ENCODE measurements at regions not wholly inside any gene's neighbourhood (a gene's known extent, or its start where the extent isn't known, plus 50 kb on each side); places are given as distances from the start of the nearest gene placed in this dataset.

DNA sequence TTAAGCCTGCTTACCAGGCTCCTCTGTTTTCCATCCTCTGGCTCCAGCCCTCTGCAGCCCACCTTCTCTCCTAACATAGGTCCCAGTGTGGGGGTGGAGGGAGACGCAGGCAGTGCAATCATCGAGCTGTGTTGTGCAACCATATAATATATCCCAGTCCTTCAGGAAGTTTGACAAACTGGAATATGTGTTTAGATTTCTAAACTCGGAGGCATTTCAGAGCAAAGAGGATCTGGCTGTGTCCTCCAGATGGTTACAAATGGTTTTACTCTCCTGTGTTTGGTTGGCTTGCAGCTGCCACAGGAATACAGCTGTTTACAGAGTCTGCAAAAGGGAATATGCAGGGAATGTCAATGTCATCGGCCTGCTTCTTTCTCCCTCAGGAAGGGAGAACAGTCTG lies 195.3 kb upstream of the LNX1 start:
- Histone ChIP-seq H3K4me3 (ENCODE audit: low read depth, low read length) (no peak overlapping the region), H3K36me3 (ENCODE audit: control insufficient read depth, insufficient read depth, low read length) (no peaks in the 10 kb centered on the region), H3K27me3 (ENCODE audit: control insufficient read depth, insufficient read depth, low read length) (no peaks in the 10 kb centered on the region; the same call in 1 of the 2 replicates)
- ChIA-PET POLR2A (no interaction called here), CTCF (interaction anchor here (1.0 to 2.3 kb wide), 3 partner anchors 15 to 114 kb away, joined by 3 to 5 read pairs (median 4); no protein-coding TSS in a partner anchor)
- TF ChIP-seq CTCF (IDR thresholded peaks at IDR 0.05; ENCODE audit: insufficient read depth, low read depth, low read length), result no peak
- DNase-seq (ENCODE audit: low read depth), result peak; percentile 68

DNA sequence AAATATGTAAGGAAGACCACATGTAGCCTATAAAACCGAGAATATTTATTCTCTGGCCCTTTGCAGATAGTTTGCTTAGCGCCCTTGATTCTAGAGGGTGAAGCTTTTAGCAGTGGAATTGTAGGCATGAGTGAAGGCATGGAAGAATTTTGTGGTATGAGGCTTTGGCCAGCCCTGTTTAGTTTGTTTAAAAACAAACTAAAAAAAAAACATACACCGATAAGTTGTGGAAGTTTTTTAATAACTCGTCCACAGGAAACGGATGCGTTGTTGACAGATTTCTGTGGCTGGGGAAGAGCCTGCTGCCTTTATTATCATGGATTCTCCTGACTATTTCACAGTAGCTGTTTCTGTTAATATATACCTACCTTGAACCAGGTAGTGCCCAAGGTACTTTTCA lies 194.7 kb upstream of the LNX1 start:
- no peak for TF ChIP-seq CTCF (IDR thresholded peaks at IDR 0.05; ENCODE audit: insufficient read depth, low read depth, low read length)
- Histone ChIP-seq H3K4me3 (ENCODE audit: low read depth, low read length) (no peak overlapping the region), H3K27me3 (ENCODE audit: control insufficient read depth, insufficient read depth, low read length) (no peaks in the 10 kb centered on the region; the same call in 1 of the 2 replicates), H3K36me3 (ENCODE audit: control insufficient read depth, insufficient read depth, low read length) (no peaks in the 10 kb centered on the region)
- DNase-seq (ENCODE audit: low read depth), result peak; percentile 32
- ChIA-PET CTCF (interaction anchor here (1.1 to 2.3 kb wide), 2 partner anchors 15 to 77 kb away, joined by 4 to 5 read pairs; no protein-coding TSS in a partner anchor), POLR2A (no interaction called here)

DNA sequence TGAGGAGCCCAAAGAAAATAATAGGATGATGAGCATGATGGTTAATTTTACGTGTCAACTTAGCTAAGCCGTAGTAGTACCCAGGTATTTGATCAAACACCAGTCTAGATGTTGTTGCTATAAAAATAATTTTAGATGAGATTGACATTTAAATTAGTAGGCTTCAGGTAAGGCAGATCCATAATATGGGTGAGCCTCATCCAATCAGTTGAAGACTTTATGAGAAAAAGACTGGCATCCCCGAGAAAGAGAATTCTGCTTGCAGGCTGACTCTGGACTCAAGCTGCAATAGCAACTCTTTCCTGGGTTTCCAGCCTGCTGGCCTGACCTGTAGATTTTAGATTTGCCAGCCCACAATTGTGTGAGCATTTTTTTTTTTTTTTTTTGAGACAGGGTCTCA lies 192.8 kb upstream of the LNX1 start:
- no peaks in the 10 kb centered on the region for H3K27me3 ChIP-seq (ENCODE audit: control insufficient read depth, insufficient read depth, low read length)
- CTCF ChIA-PET, result interaction anchor here (1.2 kb wide), 1 partner anchor 444 kb away, joined by 3 read pairs; no protein-coding TSS in a partner anchor
- POLR2A ChIA-PET, result no interaction called here
- H3K4me3 ChIP-seq (ENCODE audit: low read depth, low read length), result no peak overlapping the region
- no peak for TF ChIP-seq CTCF (IDR thresholded peaks at IDR 0.05; ENCODE audit: insufficient read depth, low read depth, low read length)
- DNase-seq (ENCODE audit: low read depth), result no peak
- H3K36me3 ChIP-seq (ENCODE audit: control insufficient read depth, insufficient read depth, low read length), result no peaks in the 10 kb centered on the region

GRCh38 chr4:53783208-53783859 lies 192.0 kb upstream of the LNX1 start:
- H3K36me3 ChIP-seq (ENCODE audit: control insufficient read depth, insufficient read depth, low read length), result no peaks in the 10 kb centered on the region
- H3K27me3 ChIP-seq (ENCODE audit: control insufficient read depth, insufficient read depth, low read length), result no peaks in the 10 kb centered on the region
- TF ChIP-seq CTCF (IDR thresholded peaks at IDR 0.05; ENCODE audit: insufficient read depth, low read depth, low read length), result no peak
- CTCF ChIA-PET, result interaction anchor here (1.2 to 1.5 kb wide), 2 partner anchors 12 to 21 kb away, joined by 3 to 4 read pairs; no protein-coding TSS in a partner anchor
- no peak for DNase-seq (ENCODE audit: low read depth)
- H3K4me3 ChIP-seq (ENCODE audit: low read depth, low read length), result no peak overlapping the region
- POLR2A ChIA-PET, result interaction anchor here (0.6 kb wide), 1 partner anchor 10 kb away, joined by 3 read pairs; no protein-coding TSS in a partner anchor

GRCh38 chr4:53782458-53782845 lies 191.2 kb upstream of the LNX1 start:
- TF ChIP-seq CTCF (IDR thresholded peaks at IDR 0.05; ENCODE audit: insufficient read depth, low read depth, low read length), result no peak
- no peak for DNase-seq (ENCODE audit: low read depth)
- Histone ChIP-seq H3K36me3 (ENCODE audit: control insufficient read depth, insufficient read depth, low read length) (no peaks in the 10 kb centered on the region), H3K4me3 (ENCODE audit: low read depth, low read length) (no peak overlapping the region), H3K27me3 (ENCODE audit: control insufficient read depth, insufficient read depth, low read length) (no peaks in the 10 kb centered on the region)
- CTCF ChIA-PET, result interaction anchor here (1.2 to 1.5 kb wide), 2 partner anchors 11 to 22 kb away, joined by 3 to 4 read pairs; no protein-coding TSS in a partner anchor
- POLR2A ChIA-PET, result no interaction called here
